ENCODE measurements at regions not wholly inside any gene's neighbourhood (a gene's known extent, or its start where the extent isn't known, plus 50 kb on each side); places are given as distances from the start of the nearest gene placed in this dataset.

DNA sequence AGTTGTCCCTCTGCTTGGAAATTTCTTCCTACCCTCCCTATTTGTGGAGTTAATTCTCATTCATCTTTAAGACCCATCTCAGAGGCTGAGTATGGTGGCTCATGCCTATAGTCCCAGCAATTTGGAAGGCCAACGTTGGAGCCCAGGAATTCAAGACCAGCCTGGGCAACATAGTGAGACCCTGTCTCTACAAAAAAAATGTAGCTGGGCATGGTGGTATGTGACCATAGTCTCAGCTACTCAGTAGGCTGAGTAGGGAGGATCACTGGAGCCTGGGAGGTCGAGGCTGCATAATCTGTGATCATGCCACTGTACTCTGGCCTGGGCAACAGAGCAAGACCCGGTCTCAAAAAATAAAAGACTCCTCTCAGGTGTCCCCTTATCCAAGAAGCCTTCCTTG lies 125.1 kb downstream of the SUDS3 start:
- TF ChIP-seq POLR2AphosphoS5 (IDR thresholded peaks at IDR 0.05; ENCODE audit: low read depth) (no peak), REST (IDR thresholded peaks at IDR 0.05; ENCODE audit: unreplicated experiment) (no peak), CREB1 (CRISPR knock-in tag; IDR thresholded peaks at IDR 0.05; ENCODE audit: low read depth) (no peak), EZH2 (IDR thresholded peaks at IDR 0.05; ENCODE audit: low read depth, unreplicated experiment) (no peak), ETS1 (IDR thresholded peaks at IDR 0.05) (no peak), JUNB (IDR thresholded peaks at IDR 0.05; ENCODE audit: unreplicated experiment) (no peak), ZNF114 (CRISPR knock-in tag; IDR thresholded peaks at IDR 0.05) (no peak), STAT1 (IDR thresholded peaks at IDR 0.05; ENCODE audit: unreplicated experiment) (no peak), EZH2phosphoT487 (IDR thresholded peaks at IDR 0.05; ENCODE audit: unreplicated experiment) (no peak), ZNF331 (CRISPR knock-in tag; IDR thresholded peaks at IDR 0.05; ENCODE audit: low read depth) (no peak)
- TF ChIP-seq, protein P1, sequence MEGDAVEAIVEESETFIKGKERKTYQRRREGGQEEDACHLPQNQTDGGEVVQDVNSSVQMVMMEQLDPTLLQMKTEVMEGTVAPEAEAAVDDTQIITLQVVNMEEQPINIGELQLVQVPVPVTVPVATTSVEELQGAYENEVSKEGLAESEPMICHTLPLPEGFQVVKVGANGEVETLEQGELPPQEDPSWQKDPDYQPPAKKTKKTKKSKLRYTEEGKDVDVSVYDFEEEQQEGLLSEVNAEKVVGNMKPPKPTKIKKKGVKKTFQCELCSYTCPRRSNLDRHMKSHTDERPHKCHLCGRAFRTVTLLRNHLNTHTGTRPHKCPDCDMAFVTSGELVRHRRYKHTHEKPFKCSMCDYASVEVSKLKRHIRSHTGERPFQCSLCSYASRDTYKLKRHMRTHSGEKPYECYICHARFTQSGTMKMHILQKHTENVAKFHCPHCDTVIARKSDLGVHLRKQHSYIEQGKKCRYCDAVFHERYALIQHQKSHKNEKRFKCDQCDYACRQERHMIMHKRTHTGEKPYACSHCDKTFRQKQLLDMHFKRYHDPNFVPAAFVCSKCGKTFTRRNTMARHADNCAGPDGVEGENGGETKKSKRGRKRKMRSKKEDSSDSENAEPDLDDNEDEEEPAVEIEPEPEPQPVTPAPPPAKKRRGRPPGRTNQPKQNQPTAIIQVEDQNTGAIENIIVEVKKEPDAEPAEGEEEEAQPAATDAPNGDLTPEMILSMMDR (conservative IDR thresholded peaks at IDR 0.05; ENCODE audit: low read depth in 2 of 2) = no peak
- TF ChIP-seq, protein P2, sequence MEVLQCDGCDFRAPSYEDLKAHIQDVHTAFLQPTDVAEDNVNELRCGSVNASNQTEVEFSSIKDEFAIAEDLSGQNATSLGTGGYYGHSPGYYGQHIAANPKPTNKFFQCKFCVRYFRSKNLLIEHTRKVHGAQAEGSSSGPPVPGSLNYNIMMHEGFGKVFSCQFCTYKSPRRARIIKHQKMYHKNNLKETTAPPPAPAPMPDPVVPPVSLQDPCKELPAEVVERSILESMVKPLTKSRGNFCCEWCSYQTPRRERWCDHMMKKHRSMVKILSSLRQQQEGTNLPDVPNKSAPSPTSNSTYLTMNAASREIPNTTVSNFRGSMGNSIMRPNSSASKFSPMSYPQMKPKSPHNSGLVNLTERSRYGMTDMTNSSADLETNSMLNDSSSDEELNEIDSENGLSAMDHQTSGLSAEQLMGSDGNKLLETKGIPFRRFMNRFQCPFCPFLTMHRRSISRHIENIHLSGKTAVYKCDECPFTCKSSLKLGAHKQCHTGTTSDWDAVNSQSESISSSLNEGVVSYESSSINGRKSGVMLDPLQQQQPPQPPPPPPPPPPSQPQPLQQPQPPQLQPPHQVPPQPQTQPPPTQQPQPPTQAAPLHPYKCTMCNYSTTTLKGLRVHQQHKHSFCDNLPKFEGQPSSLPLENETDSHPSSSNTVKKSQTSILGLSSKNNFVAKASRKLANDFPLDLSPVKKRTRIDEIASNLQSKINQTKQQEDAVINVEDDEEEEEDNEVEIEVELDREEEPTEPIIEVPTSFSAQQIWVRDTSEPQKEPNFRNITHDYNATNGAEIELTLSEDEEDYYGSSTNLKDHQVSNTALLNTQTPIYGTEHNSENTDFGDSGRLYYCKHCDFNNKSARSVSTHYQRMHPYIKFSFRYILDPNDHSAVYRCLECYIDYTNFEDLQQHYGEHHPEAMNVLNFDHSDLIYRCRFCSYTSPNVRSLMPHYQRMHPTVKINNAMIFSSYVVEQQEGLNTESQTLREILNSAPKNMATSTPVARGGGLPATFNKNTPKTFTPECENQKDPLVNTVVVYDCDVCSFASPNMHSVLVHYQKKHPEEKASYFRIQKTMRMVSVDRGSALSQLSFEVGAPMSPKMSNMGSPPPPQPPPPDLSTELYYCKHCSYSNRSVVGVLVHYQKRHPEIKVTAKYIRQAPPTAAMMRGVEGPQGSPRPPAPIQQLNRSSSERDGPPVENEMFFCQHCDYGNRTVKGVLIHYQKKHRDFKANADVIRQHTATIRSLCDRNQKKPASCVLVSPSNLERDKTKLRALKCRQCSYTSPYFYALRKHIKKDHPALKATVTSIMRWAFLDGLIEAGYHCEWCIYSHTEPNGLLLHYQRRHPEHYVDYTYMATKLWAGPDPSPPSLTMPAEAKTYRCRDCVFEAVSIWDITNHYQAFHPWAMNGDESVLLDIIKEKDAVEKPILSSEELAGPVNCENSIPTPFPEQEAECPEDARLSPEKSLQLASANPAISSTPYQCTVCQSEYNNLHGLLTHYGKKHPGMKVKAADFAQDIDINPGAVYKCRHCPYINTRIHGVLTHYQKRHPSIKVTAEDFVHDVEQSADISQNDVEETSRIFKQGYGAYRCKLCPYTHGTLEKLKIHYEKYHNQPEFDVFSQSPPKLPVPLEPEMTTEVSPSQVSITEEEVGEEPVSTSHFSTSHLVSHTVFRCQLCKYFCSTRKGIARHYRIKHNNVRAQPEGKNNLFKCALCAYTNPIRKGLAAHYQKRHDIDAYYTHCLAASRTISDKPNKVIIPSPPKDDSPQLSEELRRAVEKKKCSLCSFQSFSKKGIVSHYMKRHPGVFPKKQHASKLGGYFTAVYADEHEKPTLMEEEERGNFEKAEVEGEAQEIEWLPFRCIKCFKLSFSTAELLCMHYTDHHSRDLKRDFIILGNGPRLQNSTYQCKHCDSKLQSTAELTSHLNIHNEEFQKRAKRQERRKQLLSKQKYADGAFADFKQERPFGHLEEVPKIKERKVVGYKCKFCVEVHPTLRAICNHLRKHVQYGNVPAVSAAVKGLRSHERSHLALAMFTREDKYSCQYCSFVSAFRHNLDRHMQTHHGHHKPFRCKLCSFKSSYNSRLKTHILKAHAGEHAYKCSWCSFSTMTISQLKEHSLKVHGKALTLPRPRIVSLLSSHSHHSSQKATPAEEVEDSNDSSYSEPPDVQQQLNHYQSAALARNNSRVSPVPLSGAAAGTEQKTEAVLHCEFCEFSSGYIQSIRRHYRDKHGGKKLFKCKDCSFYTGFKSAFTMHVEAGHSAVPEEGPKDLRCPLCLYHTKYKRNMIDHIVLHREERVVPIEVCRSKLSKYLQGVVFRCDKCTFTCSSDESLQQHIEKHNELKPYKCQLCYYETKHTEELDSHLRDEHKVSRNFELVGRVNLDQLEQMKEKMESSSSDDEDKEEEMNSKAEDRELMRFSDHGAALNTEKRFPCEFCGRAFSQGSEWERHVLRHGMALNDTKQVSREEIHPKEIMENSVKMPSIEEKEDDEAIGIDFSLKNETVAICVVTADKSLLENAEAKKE (CRISPR knock-in tag; IDR thresholded peaks at IDR 0.05) = no peak

Measured in GM23338 (cell line).